ENCODE measurements at regions not wholly inside any gene's neighbourhood (a gene's known extent, or its start where the extent isn't known, plus 50 kb on each side); places are given as distances from the start of the nearest gene placed in this dataset.

GRCh38 chr1:94754570-94754969 is 65.6 kb upstream of the SLC44A3 start:
- no peak for TF ChIP-seq POLR2A (IDR thresholded peaks at IDR 0.05; ENCODE audit: low read depth)
- TF ChIP-seq CTCF (IDR thresholded peaks at IDR 0.05): no peak
- TF ChIP-seq POLR2AphosphoS5 (IDR thresholded peaks at IDR 0.05): no peak
